ENCODE measurements at regions not wholly inside any gene's neighbourhood (a gene's known extent, or its start where the extent isn't known, plus 50 kb on each side); places are given as distances from the start of the nearest gene placed in this dataset.

GRCh38 chr17:72414032-72414396, 293.2 kb downstream of the SOX9 start:
- no peak for DNase-seq

GRCh38 chr17:72414967-72415853, 294.4 kb downstream of the SOX9 start:
- DNase-seq, result no peak

- no peak for DNase-seq
Measured at GRCh38 chr17:72416054-72416675, 295.3 kb downstream of the SOX9 start.

GRCh38 chr17:72416905-72417304, 296.1 kb downstream of the SOX9 start:
- no peak for DNase-seq

- no peak for DNase-seq
Measured at GRCh38 chr17:72417627-72418026, 296.8 kb downstream of the SOX9 start.

DNA sequence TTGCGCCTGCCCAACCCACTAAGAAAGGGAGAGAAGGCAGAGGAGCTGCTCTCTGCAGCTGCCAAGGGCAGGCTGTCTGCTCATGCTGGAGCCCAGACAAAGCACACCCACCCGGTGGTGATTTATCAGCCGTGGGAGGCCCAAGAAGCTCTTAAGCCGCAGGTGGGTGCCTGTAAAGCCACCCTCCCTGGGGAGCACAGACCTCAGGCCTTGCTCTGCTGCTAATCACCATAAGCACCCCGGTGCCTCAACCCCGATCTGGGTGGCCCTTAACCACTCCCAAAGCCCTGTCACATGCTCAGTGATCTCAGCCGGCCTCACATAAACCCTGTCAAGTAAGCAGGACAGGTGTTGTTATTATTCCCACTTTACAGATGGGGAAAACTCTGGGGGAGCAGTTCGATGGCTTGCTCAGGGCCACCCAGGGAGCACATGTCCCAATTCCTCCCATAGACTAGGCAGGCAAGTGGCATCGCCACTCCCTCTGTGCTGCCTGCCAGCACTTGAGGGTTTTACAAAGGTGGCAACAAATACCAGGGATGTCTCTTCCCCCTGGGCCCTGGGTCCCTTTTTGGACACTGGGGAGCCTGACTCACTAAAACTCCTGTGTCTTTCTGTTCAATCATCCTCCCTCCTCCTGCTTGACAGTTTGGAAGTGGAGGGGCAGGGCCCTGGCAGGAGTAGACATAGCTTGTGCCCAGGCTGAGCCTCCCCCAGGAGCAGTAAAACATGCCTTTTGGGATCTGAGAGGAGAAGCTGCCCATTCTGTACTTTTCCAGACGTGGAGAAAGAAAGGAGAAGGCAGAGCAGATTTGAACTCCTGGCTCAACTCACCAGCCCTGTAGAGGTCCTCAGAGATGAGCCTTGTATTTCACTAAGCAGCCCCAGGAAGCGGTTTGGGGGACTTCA, 299.3 kb downstream of the SOX9 start:
- DNase-seq, result no peak

DNA sequence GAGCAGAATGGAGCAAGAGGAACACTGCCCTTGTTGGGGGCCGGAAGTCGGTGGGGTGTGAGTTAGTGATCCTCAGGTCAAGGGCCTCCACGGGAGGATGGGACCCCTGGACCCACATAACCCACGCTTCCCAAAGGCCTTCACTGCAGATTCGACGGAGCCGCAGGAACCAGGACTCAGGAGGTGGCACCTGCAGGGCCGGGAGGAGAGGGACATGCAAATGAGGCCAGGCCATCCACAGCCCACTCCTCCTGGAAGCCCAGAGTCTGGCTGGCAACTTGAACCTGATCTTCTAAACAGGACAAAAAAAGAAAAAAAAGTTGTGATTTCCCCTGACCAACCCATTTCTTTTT, 299.9 kb downstream of the SOX9 start:
- no peak for DNase-seq

DNA sequence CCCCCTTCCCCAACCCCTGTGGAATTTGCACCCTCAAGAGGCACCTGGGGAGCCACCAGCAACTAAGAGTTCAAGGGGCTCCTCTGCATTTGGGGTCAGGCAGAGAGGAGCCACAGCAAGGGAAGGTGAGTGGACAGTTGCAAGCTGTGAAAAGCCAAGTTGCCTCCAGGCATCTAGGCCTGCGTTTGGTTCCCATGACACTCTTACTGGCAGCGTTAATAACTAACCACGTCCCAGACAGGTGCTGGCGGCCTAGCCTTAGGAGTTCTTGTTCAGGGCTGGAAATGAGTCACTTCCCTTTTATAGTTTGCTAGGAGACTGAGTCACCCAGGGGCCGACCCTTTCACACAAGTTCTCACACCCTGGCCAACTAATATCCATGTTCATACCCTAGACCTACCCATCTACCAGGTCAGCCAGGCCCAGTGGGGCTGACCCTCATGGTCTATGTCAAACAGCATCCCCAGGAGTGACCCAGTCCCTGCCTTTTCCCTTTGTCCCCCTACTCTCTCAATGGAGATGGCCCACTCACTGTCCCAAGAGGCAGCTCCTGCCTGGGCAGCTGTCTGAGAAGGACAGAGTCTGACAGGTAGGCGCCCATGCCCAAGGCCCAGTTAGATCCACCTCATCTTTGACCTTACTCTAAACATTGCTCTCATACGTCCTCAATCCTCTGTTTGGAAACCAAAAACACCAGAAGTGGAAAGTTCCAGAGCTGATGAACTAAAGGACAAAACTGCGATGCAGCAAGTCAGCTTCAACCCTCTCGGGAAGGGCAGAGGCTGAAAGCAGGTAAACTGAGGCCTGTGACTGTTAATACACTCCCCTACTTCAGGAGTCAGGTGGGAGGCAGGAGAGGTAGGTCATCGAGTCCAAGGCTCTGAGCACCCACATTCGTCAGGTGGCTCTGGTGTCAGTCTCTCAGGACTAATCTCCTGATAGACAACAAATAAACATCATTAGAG, 300.6 kb downstream of the SOX9 start:
- peak; percentile 40 to 72 for DNase-seq

GRCh38 chr17:72422204-72422504, 301.3 kb downstream of the SOX9 start:
- no peak for DNase-seq

DNA sequence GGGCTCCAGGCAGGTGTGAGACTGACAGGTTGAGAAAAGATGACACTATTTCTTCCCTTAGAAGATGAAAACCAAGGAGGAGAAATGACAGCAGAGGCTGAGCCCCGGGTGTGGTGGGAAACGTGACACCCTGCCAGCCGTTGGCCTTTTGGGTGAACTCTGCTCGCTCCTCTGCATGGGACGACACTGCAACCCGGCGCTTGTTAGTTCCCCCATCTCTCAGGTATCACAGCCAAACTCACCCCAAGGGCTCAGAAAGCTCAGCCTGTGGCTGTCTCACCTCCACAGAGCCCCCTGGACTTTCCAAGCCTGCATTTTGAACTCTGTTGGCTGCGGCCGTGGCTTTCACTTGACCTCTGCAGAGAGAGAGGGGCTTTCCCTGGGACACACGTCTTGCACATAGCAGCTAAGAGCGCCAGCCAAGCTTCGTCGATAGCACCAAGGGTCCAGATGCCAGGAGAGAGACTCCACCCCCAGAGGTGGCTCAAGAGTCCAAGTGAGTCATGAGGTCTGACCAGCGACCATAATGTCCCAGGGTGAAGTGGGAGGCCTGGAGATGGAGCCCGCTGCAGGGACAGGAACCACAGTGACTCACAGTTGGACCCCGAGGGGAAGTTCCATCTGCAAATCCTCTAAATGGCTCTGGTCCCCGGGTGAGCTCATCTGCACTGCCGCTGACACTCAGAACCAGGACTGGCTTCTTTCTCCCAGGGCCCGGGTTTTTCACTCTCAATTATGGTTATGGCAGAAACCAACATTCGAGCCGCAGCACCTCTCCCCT, 301.9 kb downstream of the SOX9 start:
- DNase-seq, result no peak

DNA sequence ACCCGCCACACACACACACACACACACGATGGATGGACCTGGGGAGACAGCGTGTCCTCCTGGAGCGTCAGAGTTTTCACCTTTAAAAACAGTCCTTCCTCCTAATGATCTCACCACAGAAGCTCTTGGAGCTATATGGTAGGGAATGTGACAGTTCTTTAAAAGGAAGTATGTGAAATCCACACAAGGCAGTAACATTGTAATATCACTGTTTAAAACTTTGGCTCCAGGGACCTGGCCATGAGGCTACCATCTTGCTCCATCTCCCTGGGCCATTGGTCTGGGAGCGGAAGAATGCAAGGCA, 302.4 kb downstream of the SOX9 start:
- DNase-seq, result no peak

- DNase-seq, result no peak
Measured at GRCh38 chr17:72423718-72424117, 302.9 kb downstream of the SOX9 start.

DNA sequence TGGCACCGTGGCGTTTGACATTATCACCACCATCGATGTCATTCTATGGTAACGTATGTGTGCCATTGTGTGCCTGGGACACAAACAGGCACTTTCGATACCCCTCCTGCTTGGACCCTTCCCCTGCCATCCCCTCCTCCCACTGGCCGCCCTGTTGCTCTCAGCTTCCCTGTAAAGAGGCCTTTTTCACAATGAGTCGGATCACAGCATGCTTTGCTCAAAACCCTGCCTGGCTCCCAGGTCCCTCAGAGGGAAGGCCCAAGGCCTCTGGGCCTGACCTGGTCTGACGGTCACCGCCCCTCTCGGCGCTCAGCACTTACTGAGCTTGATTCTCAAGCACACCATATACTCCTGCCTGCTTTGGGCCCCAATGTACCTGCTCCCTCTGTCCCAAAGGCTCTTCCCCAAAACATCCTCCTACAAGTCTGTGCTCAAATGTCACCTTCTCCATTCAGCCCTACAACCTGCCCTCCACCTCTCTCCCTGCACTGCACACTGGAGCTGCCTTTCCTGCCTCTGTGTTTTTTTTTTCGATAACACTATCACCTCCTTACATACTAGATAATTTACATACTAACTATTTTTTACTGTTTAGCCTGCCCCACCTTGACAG, 303.8 kb downstream of the SOX9 start:
- DNase-seq, result no peak

DNA sequence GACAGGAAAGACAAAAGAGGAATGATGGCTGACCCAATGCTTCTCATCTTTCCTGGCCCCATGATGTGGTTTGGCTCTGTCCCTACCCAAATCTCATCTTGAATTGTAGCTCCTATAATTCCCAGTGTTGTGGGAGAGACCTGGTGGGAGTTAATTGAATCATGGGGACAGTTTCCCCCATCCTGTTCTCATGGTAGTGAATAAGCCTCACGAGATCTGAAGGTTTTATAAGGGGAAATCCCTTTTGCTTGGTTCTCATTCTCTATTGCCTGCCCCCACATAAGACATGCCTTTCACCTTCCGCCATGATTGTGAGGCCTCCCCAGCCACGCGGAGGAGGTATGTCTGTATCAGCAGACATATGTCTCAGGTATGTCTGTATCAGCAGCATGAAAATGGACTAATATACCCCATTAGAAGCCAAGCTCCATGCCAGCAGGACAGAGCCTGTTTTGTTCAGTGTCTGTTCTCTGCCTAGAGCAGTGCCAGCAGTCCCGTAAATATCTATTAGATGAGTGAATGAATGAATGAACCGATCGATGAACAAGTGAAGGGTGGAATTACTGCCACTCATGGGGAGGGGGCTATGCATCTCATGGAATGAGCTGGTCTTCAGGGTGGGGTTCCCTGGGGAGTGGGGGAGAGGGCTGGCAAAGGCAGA, 304.4 kb downstream of the SOX9 start:
- DNase-seq, result no peak

DNA sequence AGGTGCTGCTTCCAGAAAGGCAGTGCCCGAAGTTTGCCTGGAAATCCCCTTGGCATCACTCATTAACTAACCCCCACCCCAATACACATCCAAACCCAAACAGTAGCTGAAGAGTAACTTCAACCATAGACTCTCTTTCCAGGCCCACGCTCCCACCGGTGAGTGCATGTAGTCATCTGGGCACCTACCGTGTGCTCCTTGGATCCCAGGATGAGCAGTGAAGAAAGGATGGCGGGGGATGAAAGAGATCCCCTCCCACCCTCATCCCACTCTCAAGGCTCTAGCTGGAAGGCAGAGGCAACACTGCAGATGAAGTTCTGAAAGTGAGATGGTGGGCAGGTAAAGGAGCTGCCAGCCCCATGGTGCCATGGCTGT, 305.0 kb downstream of the SOX9 start:
- no peak for DNase-seq

GRCh38 chr17:72426321-72426720, 305.5 kb downstream of the SOX9 start:
- DNase-seq, result no peak

GRCh38 chr17:72426948-72427760, 306.3 kb downstream of the SOX9 start:
- peak in 1 of 2 experiments; percentile 31 for DNase-seq

- DNase-seq, result no peak
Measured at GRCh38 chr17:72427761-72428109, 306.9 kb downstream of the SOX9 start.

- DNase-seq, result no peak
Measured at GRCh38 chr17:72429066-72429638, 308.3 kb downstream of the SOX9 start.

Data from NCI-H2081 (cell line).